RWPE1 (cell line): ENCODE measurements at regions not wholly inside any gene's neighbourhood (a gene's known extent, or its start where the extent isn't known, plus 50 kb on each side); places are given as distances from the start of the nearest gene placed in this dataset.

Experiments used
- CTCF ChIA-PET: fragments of 350-600 bp; sonication (Branson Sonifier 250); formaldehyde crosslinking; extraction: SDS; loops from one replicate; lab custom pipeline; 2021; lab: Yijun Ruan, JAX
- POLR2A ChIA-PET: fragments of 400-600 bp; formaldehyde crosslinking; extraction: SDS; loops from one replicate; lab custom pipeline; 2020; ENCODE audit warnings: antibody characterized with exemption; ENCODE audit not compliant: low non-redundant PET; lab: Yijun Ruan, JAX
- DNase-seq: peaks from one replicate; pipeline ENCODE4 v3.0.0; 2012; ENCODE audit warnings: low spot score
- H3K27ac ChIP-seq: fragments of 450-650 bp; 2 replicates; pipeline ENCODE4 v1.5.1; 2017
- TF ChIP-seq, protein P1 (sequence below): fragments of 450-650 bp; conservative IDR thresholded peaks from 2 replicates; pipeline ENCODE4 v1.5.1; 2017; ENCODE audit warnings: low read depth, mild to moderate bottlenecking

DNA sequence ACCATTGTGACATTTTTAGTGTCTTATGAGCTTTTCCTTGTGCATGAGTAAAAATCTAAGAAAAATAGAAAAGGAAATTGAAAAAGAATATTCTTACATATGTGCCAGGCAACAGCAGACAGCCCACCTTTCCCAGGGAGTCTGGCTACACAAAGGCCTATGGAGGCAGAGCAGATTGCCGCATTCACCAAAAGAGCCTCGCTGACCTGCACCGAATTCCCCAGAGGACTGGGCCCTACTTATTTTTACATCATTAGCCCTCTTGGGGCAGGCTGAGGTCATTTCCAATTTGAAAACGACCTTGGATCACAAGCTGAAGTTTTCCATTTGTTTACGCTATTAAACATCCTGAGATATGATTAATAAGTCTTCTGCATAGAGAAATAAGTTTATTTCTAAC is 66.2 kb upstream of the WDR41 start:
- CTCF ChIA-PET = no interaction called here
- POLR2A ChIA-PET = no interaction called here
- no peak for DNase-seq
- H3K27ac ChIP-seq = no peak overlapping the region
- TF ChIP-seq, protein P1, sequence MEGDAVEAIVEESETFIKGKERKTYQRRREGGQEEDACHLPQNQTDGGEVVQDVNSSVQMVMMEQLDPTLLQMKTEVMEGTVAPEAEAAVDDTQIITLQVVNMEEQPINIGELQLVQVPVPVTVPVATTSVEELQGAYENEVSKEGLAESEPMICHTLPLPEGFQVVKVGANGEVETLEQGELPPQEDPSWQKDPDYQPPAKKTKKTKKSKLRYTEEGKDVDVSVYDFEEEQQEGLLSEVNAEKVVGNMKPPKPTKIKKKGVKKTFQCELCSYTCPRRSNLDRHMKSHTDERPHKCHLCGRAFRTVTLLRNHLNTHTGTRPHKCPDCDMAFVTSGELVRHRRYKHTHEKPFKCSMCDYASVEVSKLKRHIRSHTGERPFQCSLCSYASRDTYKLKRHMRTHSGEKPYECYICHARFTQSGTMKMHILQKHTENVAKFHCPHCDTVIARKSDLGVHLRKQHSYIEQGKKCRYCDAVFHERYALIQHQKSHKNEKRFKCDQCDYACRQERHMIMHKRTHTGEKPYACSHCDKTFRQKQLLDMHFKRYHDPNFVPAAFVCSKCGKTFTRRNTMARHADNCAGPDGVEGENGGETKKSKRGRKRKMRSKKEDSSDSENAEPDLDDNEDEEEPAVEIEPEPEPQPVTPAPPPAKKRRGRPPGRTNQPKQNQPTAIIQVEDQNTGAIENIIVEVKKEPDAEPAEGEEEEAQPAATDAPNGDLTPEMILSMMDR = no peak

DNA sequence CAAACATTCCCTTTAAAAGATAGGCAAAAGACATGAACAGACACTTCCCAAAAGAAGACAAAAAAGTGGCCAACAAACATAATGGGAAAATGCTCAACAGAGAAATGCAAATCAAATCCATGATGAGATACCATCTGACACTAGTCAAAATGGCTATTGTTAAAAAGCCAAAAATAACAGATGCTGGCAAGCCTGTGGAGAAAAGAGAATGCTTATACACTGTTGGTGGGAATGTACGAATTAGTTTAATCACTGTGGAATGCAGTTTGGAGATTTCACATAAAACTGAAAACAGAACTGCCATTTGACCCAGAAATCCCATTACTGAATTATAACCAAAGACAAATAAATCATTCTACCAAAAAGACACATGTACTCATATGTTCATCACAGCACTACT is 58.3 kb upstream of the WDR41 start:
- CTCF ChIA-PET = no interaction called here
- POLR2A ChIA-PET = no interaction called here

DNA sequence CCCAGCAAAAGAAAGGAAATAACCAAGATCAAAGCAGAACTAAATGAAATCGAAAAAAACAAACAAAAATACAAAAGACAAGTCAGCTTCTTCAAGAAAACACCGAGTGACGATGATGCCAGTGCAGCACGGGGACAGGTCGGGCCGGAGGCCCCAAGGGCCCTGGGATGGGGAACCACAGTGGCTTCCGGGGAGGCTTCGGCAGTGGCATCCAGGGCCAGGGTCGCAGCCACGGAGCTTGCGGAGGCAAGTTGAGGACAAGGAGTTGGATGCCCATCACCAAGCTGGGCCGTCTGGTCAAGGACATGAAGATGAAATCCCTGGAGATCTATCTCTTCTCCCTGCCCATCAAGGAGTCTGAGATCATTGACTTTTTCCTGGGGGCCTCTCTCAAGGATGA is 53.2 kb upstream of the WDR41 start:
- TF ChIP-seq, protein P1 = no peak
- ChIA-PET CTCF (interaction anchor here (0.6 kb wide), 1 partner anchor 697 kb away, joined by 3 read pairs; no protein-coding TSS in a partner anchor), POLR2A (no interaction called here)
- no peak for DNase-seq
- H3K27ac ChIP-seq = no peak overlapping the region

More for the DNA sequence above, 58.3 kb upstream of the WDR41 start:
- no peak overlapping the region for H3K27ac ChIP-seq
- TF ChIP-seq, protein P1 = no peak
- DNase-seq = no peak
